GM12891 (cell line): ENCODE measurements at regions not wholly inside any gene's neighbourhood (a gene's known extent, or its start where the extent isn't known, plus 50 kb on each side); places are given as distances from the start of the nearest gene placed in this dataset.

Experiments used
- POLR2A ChIP-seq: IDR thresholded peaks from 2 replicates; pipeline ENCODE4 v1.6.1; 2011; ENCODE audit warnings: low read depth, low read length, control low read depth
- POLR2AphosphoS5 ChIP-seq: IDR thresholded peaks from 2 replicates; pipeline ENCODE4 v1.6.1; 2011; ENCODE audit warnings: low read depth, low read length, control low read depth
- POU2F2 ChIP-seq: IDR thresholded peaks from 2 replicates; pipeline ENCODE4 v1.6.1; 2011; ENCODE audit warnings: low read depth, mild to moderate bottlenecking, control low read depth, low read length, moderate library complexity
- TAF1 ChIP-seq: IDR thresholded peaks from 2 replicates; pipeline ENCODE4 v1.6.1; 2011; ENCODE audit warnings: low read depth, low read length, control low read depth

GRCh38 chr10:28403090-28403489, 100.2 kb upstream of the MPP7 start:
- TF ChIP-seq POLR2A (no peak), POLR2AphosphoS5 (no peak), TAF1 (no peak), POU2F2 (no peak)
